Left lung (tissue), 4 donors: ENCODE measurements at regions not wholly inside any gene's neighbourhood (a gene's known extent, or its start where the extent isn't known, plus 50 kb on each side); places are given as distances from the start of the nearest gene placed in this dataset.

ENCODE experiments used
- ATAC-seq: fragments of 200-7000 bp; cut with Tn5 transposase; one replicate; pipeline ENCODE4 v1.9.1; 2020; ENCODE audit warnings: moderate library complexity
- DNase-seq, 4 donors: peaks; one replicate each; pipeline ENCODE4 v3.0.0-alpha.2; 2013 to 2020
- H3K27ac ChIP-seq, 2 donors: fragments of 200-600 bp; sonication (generic) in 1 of 2; one replicate each; pipeline versions ENCODE4 v1.5.0 to v1.8.0; 2020 to 2021
- H3K27me3 ChIP-seq, 2 donors: fragments of 200-600 bp; sonication (generic) in 1 of 2; one replicate each; pipeline versions ENCODE4 v1.5.0 to v1.8.0; 2020 to 2021
- H3K36me3 ChIP-seq, 2 donors: fragments of 200-600 bp; sonication (generic) in 1 of 2; one replicate each; pipeline versions ENCODE4 v1.5.0 to v1.8.0; 2020 to 2021
- H3K4me1 ChIP-seq, 2 donors: fragments of 200-600 bp; one replicate each; pipeline ENCODE4 v1.8.0; 2021
- H3K4me3 ChIP-seq, 2 donors: fragments of 200-600 bp; sonication (generic) in 1 of 2; one replicate each; pipeline versions ENCODE4 v1.5.0 to v1.8.0; 2020 to 2021; ENCODE audit warnings: mild to moderate bottlenecking in 1 of 2
- H3K9me3 ChIP-seq, 2 donors: fragments of 200-600 bp; sonication (generic) in 1 of 2; one replicate each; pipeline versions ENCODE4 v1.5.0 to v1.8.0; 2020 to 2021
- intact Hi-C, 2 donors: fragments of 100-400 bp; cut with DNase I; formaldehyde crosslinking; loops; one replicate each; pipeline versions ENCODE4 v1.11.2 to v1.14.2; 2022
- TF ChIP-seq, protein P1 (sequence below), 2 donors: fragments of 200-600 bp; sonication (generic) in 1 of 2; IDR thresholded peaks; one replicate each; pipeline versions ENCODE4 v1.5.0 to v1.8.0; 2021; ENCODE audit warnings: antibody characterized with exemption in 2 of 2
- donor health status: DM: no; HTN: yes; CAD: no.
- donor health status: DM: no; HTN: no; CAD: no.

DNA sequence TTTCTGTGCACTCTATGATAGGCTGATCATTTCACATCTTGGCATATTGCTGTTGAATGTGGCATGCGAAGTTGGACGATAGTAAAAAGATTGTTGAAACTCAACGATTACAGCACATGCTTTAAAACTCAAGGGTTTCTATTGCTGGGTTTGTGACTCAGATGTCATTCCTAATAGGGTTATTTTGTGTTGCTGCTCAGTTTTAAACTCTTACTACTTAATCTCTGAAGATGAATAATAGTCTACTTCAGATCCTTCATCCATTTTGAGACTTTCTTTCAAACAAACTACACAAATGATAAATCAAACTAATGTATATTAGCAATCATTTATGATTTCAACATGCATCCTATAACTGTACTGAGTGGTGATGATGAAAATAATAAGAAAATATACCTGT is 71.3 kb upstream of the MBNL1 start:
- DNase-seq, result no peak
- Histone ChIP-seq H3K27me3 (no peaks in the 10 kb centered on the region), H3K9me3 (no peaks in the 10 kb centered on the region), H3K4me1 (peaks cover 26 to 81% of the 10 kb centered on the region in 2 donors), H3K4me3 (no peak overlapping the region), H3K27ac (peak overlapping the region; percentile 75 to 85), H3K36me3 (no peaks in the 10 kb centered on the region)
- intact Hi-C loops, result no loop called here
- ATAC-seq, result peak; percentile 67
- TF ChIP-seq, protein P1, sequence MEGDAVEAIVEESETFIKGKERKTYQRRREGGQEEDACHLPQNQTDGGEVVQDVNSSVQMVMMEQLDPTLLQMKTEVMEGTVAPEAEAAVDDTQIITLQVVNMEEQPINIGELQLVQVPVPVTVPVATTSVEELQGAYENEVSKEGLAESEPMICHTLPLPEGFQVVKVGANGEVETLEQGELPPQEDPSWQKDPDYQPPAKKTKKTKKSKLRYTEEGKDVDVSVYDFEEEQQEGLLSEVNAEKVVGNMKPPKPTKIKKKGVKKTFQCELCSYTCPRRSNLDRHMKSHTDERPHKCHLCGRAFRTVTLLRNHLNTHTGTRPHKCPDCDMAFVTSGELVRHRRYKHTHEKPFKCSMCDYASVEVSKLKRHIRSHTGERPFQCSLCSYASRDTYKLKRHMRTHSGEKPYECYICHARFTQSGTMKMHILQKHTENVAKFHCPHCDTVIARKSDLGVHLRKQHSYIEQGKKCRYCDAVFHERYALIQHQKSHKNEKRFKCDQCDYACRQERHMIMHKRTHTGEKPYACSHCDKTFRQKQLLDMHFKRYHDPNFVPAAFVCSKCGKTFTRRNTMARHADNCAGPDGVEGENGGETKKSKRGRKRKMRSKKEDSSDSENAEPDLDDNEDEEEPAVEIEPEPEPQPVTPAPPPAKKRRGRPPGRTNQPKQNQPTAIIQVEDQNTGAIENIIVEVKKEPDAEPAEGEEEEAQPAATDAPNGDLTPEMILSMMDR (IDR thresholded peaks at IDR 0.05), result no peak

DNA sequence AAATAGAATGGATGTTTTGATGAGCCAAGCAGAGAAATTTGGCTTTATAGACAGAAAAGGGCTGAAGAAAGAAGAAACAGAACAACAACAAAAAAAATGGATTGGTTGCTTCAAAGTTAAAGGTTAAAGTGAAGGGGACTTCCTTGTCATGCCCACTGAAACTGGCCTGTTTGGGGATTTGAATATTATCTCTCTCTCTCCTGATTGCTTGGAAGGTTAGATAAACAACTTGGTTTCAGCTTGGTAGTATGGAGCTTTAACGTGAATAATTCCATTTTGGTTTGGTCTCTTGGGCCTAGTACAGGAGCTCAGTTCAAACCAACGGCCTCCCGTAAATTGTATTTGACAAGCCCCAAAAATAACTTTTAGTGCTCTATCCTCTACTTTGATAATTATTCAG is 70.8 kb upstream of the MBNL1 start:
- ATAC-seq, result no peak
- no peaks in the 10 kb centered on the region for H3K27me3 ChIP-seq
- H3K27ac ChIP-seq, result peak overlapping the region; percentile 75 to 85
- TF ChIP-seq, protein P1 (IDR thresholded peaks at IDR 0.05), result no peak
- peaks cover 31 to 81% of the 10 kb centered on the region in 2 donors for H3K4me1 ChIP-seq
- no peaks in the 10 kb centered on the region for H3K9me3 ChIP-seq
- no peak overlapping the region for H3K4me3 ChIP-seq
- H3K36me3 ChIP-seq, result no peaks in the 10 kb centered on the region
- intact Hi-C loops, result no loop called here
- no peak for DNase-seq

DNA sequence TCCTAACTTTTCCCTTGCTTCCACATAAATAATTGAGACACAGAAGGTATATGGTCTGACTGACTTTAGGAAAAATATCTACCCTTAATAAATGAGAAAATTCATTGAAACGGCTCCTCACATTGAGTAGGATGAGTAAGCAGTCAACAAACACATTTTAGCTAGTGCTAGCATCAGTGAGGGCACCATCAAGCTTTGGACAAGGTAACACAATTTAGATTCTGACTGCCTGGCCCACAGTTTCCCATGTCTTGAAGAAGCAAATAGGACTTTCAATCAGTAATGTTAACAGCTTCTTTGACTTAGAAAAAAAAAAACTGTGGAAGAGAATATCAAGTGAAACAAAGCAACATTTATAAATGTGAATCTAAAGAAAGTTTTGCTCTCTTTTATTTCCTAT is 70.1 kb upstream of the MBNL1 start:
- Histone ChIP-seq H3K36me3 (no peaks in the 10 kb centered on the region), H3K27ac (peak overlapping the region; percentile 75 to 85), H3K4me3 (no peak overlapping the region), H3K4me1 (peaks cover 32 to 80% of the 10 kb centered on the region in 2 donors), H3K9me3 (no peaks in the 10 kb centered on the region), H3K27me3 (no peaks in the 10 kb centered on the region)
- intact Hi-C loops, result no loop called here
- no peak for DNase-seq
- TF ChIP-seq, protein P1 (IDR thresholded peaks at IDR 0.05), result no peak
- ATAC-seq, result no peak

DNA sequence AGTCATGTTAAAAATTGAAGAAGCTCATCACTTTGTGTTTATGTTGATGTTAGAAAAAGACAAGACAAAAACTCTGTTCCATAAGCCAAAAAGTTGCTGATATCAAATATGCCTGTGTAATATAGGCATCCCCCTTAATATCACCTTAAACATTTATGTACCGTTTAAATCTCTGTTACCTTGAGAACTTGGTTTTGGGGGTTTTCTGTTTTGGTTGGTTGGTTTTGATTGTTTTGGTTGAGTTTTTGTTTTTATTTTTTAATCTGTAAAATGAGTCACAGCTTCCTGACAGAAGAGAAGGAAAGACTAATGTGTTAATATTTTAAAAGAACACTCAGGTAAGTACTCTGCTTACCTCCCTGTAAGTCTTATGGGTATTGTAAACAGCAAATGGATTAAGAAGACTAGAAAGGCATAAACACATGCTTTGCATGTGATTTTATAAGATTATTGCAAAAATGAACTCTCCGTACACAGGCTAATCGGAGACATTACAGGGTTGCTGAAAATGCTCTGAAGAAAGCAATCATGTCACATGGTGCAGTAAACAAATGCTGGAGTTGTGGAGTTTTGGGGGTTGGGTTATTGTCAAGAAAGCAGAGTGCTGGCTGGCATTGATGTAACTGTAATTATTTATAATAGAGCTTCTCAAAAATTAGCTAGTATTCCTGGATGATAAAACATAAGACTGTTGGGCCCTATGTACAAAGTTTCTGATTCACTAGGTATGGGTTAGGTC is 69.5 kb upstream of the MBNL1 start:
- no peaks in the 10 kb centered on the region for H3K36me3 ChIP-seq
- ATAC-seq (peak; percentile 6), DNase-seq (no peak)
- peak overlapping the region; percentile 75 to 85 for H3K27ac ChIP-seq
- peaks cover 37 to 86% of the 10 kb centered on the region in 2 donors for H3K4me1 ChIP-seq
- H3K9me3 ChIP-seq, result no peaks in the 10 kb centered on the region
- TF ChIP-seq, protein P1 (IDR thresholded peaks at IDR 0.05), result no peak
- H3K4me3 ChIP-seq, result no peak overlapping the region
- intact Hi-C loops, result no loop called here
- H3K27me3 ChIP-seq, result no peaks in the 10 kb centered on the region

DNA sequence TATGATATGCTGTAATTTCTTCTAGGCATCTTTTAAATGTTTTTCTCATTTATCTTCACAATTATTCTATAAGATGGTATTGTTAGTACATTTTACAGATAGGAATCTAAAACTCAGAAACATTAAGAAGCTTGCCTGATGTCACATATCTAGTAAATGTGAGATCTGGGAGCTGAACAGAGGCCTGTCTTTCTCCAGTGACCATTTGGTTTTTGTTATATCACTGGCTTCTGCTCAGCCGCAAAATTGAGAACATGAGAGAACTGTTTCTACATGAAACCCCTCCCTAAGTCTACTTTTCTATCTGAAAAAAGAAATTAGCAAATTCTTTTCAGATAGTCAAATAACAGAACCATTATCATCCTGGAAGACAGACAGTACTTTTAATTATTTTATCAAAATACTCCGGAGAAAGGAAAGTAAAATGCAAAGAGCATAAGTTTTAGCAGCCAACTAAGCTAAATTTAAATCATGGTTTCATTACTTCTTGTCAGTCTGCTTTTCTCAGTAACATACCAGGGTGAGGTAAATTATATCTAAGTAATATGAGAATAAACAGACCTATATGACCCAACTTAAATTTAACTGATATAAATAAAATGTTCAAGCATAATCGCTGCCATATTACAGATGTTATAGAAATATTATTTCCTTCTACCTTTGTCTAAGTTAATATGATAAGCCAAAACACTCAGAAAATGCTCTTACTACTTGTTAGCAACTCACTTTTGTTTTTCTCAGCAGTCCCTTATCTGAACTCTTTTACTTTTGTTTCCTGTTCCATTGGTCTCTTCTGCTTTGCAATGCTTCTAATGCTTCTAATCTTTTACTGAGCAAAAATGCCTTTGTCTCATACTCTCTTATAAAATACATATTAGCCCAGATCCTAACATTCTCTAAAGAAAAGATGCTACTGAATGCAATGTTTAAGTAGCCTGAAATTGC is 68.0 kb upstream of the MBNL1 start:
- TF ChIP-seq, protein P1 (IDR thresholded peaks at IDR 0.05), result no peak
- no peak for DNase-seq
- intact Hi-C loops, result no loop called here
- ATAC-seq, result no peak
- H3K27me3 ChIP-seq, result no peaks in the 10 kb centered on the region
- peaks cover 42 to 94% of the 10 kb centered on the region in 2 donors for H3K4me1 ChIP-seq
- H3K4me3 ChIP-seq, result peak overlapping the region in 1 of 2 donors; percentile 4
- no peaks in the 10 kb centered on the region for H3K9me3 ChIP-seq
- peak overlapping the region; percentile 75 to 85 for H3K27ac ChIP-seq
- no peaks in the 10 kb centered on the region for H3K36me3 ChIP-seq
